GM19328 (cell line): ENCODE measurements at regions not wholly inside any gene's neighbourhood (a gene's known extent, or its start where the extent isn't known, plus 50 kb on each side); places are given as distances from the start of the nearest gene placed in this dataset.
"Not testable (repeated sequence)": the region's sequence is repeated elsewhere in the genome, so short reads cannot be mapped to it uniquely, and the experiment has no call there.

ENCODE experiments used
- ATAC-seq: cut with Tn5 transposase; IDR thresholded peaks from one replicate; pipeline ENCODE4 v1.9.1; 2021; ENCODE audit warnings: mild to moderate bottlenecking, moderate library complexity; ENCODE audit not compliant: unreplicated experiment

DNA sequence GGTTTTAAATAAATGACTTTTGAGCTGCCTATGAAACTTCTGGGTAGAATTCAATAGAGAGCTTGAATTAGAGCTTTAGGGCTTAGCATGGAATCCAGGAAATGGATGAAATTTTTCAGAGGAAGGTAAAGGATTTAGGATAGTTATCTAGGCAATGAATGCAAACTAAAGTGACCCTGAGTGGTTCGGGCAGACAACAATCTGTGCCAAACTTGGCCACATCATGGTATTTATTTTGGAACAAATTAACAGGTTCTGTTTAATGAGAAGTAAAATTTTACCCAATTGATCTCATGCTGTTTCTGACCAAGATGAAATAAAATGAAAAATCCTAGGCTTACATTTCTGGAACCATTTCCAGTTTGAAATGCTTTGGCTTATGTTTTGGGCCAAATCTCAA is 934.4 kb downstream of the MAT2B start:
- no peak for ATAC-seq

DNA sequence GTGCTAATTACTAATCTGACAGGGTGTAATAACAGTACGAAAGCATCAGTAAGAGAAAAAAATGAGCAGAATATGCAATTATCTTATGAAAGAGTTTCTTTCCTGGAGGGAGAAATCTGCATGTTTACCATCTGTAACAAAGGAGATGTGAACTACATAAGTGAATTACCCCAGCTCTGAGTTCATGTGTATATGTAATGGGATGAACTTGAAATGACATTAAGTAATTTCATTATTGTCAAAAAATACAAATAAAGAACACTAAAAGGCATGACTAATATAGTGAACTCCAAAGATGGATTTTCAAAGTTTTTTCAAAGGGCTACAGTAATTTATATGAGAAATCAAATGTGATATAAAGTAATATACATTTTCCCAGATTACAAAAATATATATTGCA is 944.0 kb downstream of the MAT2B start:
- ATAC-seq: no peak

DNA sequence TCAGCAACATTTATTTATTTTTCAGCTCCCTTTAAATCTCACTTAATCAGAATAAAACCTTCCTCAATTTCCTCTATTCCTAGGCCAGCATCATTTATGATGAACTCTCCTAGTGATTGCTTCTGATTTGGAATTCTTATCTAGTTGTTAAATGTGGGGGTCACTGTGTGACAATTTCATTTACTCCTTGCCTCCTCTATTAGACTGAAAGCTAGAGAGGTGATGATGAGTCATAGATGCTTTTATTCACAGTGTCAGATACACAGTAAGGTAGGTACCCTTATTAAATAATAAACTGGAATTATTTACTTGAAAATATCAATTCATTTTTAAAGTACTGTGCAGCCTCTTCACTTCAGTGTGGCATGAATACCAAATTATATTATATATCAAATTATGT is 960.6 kb downstream of the MAT2B start:
- no peak for ATAC-seq

DNA sequence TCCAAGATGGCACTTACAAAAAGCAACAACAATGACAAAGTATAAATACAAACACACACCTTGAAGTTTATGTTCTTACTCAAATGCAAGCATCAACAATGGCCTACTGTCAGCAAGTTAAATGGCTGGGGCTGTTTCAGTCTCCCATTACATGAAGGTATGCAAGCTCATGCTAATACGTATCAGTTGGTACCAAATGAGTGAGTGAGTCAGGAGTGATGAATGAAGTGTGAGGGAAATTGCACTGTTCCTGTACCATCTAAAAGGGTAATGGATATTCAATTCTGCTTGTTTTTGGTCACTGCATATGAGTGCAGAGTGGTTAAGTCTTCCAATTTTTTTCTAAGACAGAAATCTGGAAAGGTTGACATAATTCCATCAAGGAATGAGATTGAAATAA is 964.9 kb downstream of the MAT2B start:
- no peak for ATAC-seq

DNA sequence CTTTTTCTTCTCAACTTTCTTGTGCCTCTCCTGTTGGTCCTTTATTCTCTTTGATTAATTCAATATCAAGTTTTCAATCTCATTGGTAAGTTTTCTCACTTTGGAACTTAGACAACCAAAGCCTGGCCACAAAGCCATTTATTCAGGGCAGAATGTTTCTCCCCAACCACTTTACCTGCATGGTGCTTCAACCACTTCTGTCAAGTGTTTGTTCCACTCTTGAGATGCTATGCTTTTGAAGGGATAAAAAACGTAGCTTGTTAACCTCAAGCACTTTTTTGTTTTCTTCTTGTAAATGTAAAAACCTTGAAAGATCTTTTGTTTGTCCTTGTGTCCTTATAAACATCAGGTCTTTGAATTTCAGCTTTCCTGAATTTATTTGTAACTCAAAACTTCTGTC is 966.7 kb downstream of the MAT2B start:
- ATAC-seq: no peak

DNA sequence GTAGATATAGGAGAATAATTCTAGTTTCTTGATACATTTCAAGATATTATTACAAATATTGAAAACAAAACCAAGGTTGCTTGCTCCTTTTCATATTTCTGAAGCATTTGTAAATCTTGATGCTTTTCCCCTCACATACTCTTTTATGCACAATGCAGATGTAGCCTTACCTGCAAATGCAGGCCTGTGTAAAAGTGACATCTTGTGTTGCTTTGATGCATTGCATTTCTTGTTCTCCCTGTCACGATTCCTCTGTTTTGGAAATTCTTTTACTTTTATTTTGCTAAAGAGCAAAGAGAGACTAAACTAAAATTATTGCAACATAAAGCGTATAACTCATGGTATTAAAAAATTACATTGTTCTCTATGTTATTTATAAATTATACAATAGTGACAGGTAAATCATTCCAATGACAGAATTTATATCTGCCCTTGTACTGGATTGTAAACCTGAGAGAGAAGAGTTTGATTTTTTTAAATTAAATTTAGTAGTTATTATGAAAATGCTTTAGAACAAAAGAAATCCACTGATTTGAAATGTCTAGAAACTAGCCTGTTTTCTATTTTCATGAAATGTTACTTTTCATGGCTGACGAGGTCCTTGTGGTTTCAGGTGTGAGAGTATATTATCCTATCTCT is 970.0 kb downstream of the MAT2B start:
- ATAC-seq: no peak

DNA sequence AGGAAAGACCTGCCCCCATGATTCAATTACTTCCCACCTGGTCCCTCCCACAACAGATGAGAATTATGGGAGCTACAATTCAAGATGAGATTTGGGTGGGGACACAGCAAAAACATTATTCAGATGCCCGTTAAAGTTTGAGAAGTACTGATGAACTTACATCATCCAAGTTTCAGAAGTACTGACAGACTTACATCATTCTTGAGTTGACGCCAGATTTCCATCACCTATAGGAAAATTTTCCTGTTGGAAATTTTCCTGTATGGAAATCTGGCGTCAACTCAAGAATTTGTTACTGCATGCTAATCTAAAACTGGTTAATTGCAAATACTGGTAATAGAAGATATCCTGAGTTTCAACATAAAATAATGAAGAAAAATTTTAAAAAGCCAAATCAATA is 975.9 kb downstream of the MAT2B start:
- no peak for ATAC-seq

DNA sequence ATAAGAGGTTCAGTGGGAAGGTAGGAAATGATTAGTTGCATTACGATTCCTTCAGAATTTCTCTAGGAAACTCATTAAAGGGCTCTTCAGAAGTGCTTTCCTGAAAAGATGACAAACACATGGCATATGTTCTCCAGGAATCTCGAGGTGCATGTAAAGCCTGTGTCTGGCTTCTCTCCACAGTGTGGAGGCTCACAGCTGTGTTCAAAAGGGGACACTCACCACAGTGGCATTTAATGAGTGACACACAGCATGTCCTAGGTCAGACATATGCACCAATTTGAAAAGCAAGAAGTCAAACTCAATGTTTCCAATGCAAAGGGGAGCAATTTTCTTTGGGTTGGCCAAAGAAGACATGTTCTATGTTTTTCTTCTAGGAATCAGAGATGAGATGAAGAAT is 976.9 kb downstream of the MAT2B start:
- ATAC-seq: no peak

DNA sequence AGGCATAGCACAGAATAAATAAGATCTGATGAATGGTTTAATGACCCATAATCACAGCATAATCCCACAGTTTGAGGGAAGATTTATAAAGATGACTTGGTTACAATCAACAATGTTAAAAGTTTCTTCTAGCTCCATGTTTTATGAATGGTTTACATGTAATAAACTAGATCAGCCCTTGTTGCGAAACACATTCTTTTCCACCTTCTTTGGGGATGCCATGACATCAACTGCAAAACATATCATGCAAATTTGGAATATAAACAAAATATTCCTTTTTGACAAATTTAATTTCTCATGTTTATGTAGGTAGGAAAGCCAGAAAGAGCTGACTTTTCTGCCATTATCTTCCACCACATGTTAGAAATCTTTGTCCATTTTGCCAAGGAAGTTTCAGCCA is 979.5 kb downstream of the MAT2B start:
- no peak for ATAC-seq

DNA sequence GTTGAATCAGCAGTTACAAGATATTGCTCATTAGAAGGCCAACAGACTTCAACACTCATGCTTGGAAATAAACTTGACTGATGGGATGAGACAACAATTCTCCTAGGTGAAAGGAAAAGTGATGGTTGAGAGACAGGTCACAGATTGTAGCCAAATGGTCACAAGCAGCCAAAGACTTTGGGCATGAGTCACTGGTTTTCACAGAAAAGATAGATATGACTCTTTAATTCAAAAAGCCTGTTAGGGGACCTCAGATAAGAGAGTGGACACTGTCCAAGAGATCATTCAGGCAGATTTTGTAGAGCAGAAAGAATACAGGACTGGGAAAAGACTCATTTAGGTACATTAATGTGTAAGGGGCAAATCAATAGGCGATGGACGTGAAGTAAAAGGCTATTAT is 982.5 kb downstream of the MAT2B start:
- no peak for ATAC-seq

DNA sequence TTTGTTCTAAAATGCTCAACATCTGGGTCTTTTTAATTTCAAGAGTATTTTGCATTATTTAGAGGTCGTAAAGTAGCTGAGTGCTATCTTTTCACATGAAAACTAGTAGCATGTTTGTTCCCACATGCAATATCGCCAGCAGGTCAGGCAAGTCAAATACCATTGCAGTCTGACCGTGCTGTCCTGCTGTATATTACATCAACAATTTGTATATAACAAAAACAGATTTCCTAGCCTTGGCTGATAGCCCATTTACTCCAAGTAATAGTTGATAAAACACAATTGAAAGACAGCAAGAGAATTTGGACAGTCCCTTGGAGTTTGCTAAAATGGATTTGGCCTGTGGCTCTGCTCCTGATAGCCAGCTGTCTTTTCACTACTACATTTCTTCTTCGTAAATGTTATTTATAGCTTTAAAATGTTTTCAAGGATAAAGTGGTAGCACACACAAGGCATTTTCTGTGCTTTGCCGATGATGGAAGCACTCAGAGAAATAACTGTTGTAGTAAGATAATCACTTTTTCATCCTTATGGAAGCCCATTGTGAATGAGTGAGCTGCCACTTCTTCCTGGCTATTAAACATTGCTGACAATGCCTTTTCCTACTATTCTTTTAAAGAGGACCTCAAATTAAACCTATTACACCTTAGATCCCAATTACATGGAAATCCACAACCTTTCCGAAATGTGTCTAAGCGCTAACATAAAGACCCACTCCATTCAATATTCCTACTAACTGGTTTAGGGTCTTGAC is 992.1 kb downstream of the MAT2B start:
- no peak for ATAC-seq

DNA sequence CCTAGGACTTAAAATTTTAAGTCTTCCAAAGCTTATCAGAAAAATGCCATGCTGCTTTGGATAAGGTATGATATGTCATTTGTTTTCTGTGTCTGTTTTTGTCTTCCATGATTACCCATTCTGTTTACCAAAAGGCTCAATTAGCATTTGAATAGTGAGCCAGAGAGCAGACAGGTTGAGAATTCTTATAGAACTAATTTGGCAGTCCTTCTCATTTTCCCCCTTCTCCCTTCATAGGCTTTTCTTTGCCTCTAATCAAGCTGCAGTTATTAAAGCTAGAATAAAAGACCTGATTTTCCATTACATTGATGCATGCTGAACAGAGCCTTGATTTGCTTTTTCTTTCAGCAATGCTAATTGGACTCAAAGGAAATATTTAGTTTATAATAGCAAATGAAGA is 993.0 kb downstream of the MAT2B start:
- ATAC-seq: no peak

DNA sequence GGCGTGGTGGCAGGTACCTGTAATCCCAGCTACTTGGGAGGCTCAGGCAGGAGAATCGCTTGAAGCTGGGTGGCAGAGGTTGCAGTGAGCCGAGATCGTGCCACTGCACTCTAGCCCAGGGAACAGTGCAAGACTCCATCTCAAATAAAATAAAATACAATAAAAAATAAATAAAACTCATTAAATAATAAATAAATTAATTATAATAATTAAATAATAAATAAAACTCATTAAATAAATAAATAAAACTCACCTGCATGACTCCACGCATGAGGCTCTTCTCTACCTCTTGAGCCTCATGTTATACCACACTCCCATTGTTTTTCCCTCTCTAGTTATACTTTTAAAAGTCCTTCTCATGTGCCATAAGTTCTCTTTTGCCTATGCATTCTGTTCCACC is 995.4 kb downstream of the MAT2B start:
- no peak for ATAC-seq

DNA sequence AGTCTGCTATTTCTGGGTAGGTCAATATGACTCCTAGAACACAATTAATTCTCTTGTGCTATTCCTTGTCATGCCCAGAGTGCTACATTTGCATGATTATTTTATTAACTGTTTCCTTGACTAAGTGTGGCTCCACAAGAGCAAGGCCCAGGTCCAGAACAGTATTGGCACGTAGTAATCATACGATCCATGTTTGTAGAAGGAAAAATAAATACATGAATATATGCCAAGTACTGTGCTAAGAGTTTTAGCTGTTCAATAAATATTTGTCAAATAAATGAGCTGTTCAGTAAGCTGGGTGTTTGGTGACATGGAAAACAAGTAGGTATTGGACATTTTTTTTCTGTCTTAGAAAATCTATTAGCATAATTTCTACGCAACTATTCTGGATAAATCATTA is 995.9 kb downstream of the MAT2B start:
- no peak for ATAC-seq

DNA sequence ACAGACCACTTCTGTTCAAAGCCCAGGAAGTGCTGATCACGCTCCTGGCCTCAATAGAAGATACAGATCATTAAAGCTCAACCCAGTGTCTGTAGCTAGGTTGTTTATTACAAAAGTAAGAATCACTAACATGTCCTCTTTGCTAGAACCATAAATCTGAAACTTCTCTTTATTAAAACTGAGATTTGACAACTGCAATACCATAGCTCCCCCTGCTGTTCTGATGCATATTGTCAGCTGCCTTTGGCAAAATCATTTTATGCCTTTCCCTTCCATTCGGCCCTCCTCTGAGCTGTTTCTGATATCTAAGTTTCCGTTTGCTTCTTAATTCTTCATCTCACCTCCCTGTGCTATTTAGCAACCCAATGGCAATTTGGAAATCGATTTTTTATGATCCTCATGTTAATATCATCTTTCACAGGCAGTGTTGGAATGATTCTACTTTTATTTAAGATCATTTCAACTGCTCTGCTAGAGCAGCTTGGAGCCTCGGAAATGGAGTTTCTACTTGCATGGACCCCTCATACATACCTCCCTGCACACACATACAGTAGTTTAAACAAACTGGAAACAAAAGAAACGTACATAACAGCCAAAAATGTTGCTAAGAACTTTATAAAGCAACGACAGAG is 998.8 kb downstream of the MAT2B start:
- no peak for ATAC-seq

DNA sequence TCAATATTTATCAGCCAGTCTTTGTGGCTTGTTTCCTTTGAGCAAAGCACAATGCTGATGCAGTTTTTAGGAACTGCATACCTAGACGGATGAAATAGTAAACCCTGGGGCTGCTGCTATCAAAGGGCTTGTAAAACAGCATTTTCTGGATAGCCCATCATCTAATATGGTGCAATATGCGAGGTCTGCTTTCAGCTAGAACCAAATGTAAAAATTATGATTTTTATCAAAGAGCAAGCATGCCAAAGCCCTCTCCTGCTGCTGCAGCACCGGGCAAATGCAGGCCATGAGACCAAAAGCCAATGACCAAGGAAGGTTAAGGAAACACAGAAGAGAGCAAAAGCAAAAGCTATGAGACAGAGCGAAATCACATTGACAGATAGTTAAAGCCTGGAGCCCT is 1000.4 kb downstream of the MAT2B start:
- no peak for ATAC-seq

DNA sequence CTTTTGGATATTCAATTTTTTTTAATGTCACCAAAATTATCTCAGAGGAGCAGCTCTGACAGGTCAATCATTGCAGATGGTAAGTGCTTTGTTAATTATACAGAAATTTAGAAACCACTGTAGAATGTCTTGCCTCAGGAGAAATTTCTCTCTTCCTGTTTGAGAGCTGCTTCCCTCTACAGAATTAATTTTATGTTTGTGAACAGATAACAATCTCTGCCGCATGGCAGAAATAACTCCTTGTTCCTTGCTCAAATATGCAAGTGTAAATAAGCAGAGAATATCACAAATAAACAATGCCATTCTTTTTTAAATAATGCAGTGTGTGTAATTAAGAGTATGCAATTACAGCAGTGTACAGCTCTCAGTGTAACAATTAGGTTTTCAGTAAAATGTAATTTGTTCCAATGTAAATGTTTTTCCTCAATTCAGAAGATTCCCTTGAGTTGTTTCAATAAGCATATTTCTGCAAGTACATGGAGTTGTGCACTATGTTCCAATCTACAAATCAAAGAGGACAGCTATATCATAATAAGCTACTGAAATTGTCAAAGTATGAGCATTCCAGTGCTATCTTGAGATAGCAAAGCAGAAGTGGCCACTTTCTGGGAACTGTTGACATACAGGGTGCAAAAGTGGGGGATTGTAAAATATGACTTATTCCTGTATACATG is 1012.8 kb downstream of the MAT2B start:
- no peak for ATAC-seq

DNA sequence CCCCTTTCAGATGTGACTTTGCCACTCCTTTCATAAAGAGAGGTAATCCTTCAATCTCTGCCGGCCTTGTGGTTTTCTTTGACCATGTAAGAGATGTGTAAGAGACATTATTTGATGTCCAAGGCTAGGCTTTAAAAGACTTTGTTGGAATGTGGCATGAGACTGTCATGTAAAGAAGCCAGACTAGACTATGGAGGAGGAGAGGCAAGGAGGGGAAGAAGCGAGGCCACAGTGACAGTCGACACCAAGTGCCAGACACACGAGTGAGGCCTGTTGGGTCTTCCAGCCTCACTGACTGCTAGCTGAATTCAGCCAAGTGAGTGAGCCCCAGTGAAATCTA is 1013.3 kb downstream of the MAT2B start:
- no peak for ATAC-seq

DNA sequence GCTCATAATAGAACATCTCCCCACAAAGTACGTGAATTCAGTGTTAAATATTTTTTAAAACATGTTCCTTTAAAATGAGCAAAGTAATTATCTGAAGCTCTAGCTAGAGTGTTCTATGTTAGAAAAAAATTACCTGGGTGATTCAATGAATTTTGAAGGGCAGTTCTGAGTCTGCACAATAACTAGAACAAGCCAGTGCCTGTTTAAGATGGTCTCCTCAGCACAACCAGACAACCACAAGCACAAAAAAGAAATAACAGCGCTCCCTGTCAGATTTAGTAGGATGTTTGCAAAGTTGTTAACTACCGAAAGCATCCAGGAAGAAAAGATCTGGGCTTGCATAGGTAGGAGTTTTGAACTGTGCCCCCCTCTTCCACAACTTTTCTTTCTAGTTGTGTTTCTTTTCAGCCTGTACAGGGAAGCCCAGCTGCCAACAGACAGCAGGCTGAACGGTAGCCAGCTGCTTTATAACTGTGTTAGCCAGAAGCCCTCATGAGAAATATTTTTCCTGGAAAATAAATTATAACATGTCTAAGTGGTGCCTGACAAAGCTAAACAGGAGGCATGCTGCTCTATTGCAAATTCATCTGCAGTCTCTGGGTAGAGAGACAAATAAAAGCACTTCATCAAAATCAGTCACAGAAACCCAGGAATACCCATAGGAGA is 1026.9 kb downstream of the MAT2B start:
- ATAC-seq: no peak

DNA sequence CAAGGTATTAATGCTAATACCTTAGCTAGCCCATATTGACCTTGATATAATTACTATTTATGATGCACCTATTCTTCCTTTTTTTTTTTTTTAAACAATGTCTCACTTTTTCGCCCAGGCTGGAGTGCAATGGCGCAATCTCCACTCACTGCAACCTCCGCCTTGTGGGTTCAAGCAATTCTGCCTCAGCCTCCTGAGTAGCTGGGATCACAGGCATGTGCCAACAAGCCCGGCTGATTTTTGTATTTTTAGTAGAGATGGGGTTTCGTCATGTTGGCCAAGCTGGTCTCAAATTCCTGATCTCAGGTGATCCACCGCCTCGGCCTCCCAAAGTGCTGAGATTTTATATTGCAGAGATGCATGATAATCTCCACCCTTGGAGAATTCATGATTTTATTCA is 1028.0 kb downstream of the MAT2B start:
- ATAC-seq: not testable (repeated sequence)

DNA sequence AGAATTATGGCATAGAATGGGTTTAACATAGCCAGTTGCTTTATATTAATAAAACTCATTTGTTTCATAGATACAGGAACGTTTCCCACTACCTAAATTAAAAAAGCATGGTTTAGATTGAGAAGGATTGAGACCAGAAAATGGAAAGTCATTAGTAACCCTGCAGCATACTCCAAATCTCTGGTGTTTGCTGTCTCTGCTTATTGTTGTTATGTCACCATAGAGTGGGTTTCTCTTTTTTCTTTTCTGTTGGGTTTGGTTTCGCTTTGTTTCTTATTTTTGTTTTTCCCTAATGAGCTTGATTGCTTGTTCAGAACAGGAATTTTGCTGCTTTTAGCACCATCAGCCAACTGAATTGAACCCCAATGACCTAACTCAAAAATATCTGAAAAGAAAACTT is 1034.8 kb downstream of the MAT2B start:
- ATAC-seq: no peak
